Activated B cell treated with CpG ODN at 0.5 μM for 24 hours (primary cell): ENCODE measurements at regions not wholly inside any gene's neighbourhood (a gene's known extent, or its start where the extent isn't known, plus 50 kb on each side); places are given as distances from the start of the nearest gene placed in this dataset.

Experiments
- ATAC-seq: fragments of 200-7000 bp; cut with Tn5 transposase; one replicate; pipeline ENCODE4 v1.10.0; 2021; ENCODE audit warnings: low read depth, mild to moderate bottlenecking, moderate library complexity
- CTCF ChIA-PET: fragments of 350-600 bp; sonication (Branson Sonifier 250); formaldehyde crosslinking; loops from one replicate; lab custom pipeline; 2021; ENCODE audit warnings: antibody characterized with exemption; lab: Charles Lee
- POLR2A ChIA-PET: fragments of 350-600 bp; sonication (Branson Sonifier 250); formaldehyde crosslinking; loops from one replicate; lab custom pipeline; 2021; ENCODE audit warnings: antibody characterized with exemption; lab: Charles Lee
- DNase-seq: peaks from one replicate; pipeline ENCODE4 v3.0.0; 2022
- H3K27ac Mint-ChIP-seq: one replicate; pipeline ENCODE4 v1.8.0; 2020; ENCODE audit warnings: mixed read lengths
- H3K27me3 Mint-ChIP-seq: one replicate; pipeline ENCODE4 v1.8.0; 2021; ENCODE audit warnings: mixed read lengths
- H3K36me3 Mint-ChIP-seq: one replicate; pipeline ENCODE4 v1.8.0; 2021; ENCODE audit warnings: low read depth, mixed read lengths
- H3K4me1 Mint-ChIP-seq: one replicate; pipeline ENCODE4 v1.8.0; 2021; ENCODE audit warnings: mixed read lengths
- H3K4me3 Mint-ChIP-seq: one replicate; pipeline ENCODE4 v1.8.0; 2020; ENCODE audit warnings: mild to moderate bottlenecking, mixed read lengths
- H3K9me3 Mint-ChIP-seq: one replicate; pipeline ENCODE4 v1.8.0; 2020; ENCODE audit warnings: mixed read lengths
- CTCF ChIP-seq: fragments of 200-600 bp; IDR thresholded peaks from one replicate; pipeline ENCODE4 v1.8.0; 2022; ENCODE audit warnings: antibody characterized with exemption, mild to moderate bottlenecking
- intact Hi-C: fragments of 100-400 bp; cut with micrococcal nuclease; formaldehyde crosslinking; loops from one replicate; pipeline ENCODE4 v1.15.1; 2024

GRCh38 chr3:132180337-132180791 is 136.8 kb upstream of the ACP3 start:
- Mint-ChIP-seq H3K4me1 (no peaks in the 10 kb centered on the region), H3K36me3 (no peaks in the 10 kb centered on the region), H3K27me3 (peaks cover 15% of the 10 kb centered on the region), H3K4me3 (no peak overlapping the region), H3K27ac (no peak overlapping the region), H3K9me3 (no peaks in the 10 kb centered on the region)
- intact Hi-C loops: loop anchor here (1.0 kb wide), 1 partner anchor 386 kb away; no protein-coding TSS in a partner anchor
- ATAC-seq: peak; percentile 25
- ChIA-PET CTCF (no interaction called here), POLR2A (no interaction called here)
- no peak for DNase-seq
- TF ChIP-seq CTCF: no peak

DNA sequence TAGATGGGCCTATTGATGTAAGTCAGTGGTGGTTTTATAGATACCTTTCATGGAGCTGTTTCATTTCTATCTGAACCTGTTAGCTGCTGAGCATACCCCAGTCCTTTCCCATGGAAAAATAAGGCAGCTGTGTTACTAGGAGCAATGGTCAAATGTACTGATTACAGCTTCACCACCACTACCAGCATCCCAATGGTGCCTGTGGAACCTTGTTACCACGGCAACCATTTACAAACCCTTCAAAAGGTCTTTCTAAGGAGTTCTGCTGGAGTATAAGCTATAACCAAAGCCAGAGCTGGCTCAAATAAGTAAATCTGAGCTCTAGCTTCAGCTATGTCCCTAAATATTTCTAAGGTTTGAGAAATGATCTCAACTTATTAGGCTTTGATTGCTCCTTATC is 133.4 kb upstream of the ACP3 start:
- DNase-seq: no peak
- H3K27ac Mint-ChIP-seq: no peak overlapping the region
- H3K9me3 Mint-ChIP-seq: no peaks in the 10 kb centered on the region
- no peak overlapping the region for H3K4me3 Mint-ChIP-seq
- CTCF ChIA-PET: no interaction called here
- no peaks in the 10 kb centered on the region for H3K36me3 Mint-ChIP-seq
- TF ChIP-seq CTCF: no peak
- POLR2A ChIA-PET: no interaction called here
- H3K27me3 Mint-ChIP-seq: peaks cover 7% of the 10 kb centered on the region
- H3K4me1 Mint-ChIP-seq: no peaks in the 10 kb centered on the region
- intact Hi-C loops: no loop called here
- ATAC-seq: no peak

DNA sequence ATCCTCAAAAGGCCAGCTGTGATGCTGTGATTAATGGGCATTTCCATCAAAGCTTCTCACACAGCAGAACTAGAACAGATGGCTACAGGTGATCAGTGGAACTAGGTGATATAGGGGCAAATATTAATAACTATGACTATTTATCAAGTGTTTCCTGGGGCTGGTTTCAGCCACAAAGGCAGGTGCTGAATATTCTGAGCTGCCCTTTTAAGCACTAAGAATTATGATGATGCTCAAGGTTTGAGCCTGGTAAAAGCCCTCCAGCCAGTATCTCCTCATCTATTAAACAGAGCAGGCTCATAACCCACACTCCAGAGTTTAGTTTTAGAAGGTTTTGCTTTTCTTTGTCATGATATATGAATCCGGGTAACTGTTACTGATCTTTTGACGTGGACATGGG is 129.5 kb upstream of the ACP3 start:
- no peak for TF ChIP-seq CTCF
- Mint-ChIP-seq H3K4me3 (no peak overlapping the region), H3K36me3 (no peaks in the 10 kb centered on the region), H3K27me3 (peaks cover 2% of the 10 kb centered on the region), H3K9me3 (no peaks in the 10 kb centered on the region), H3K27ac (no peak overlapping the region), H3K4me1 (no peaks in the 10 kb centered on the region)
- POLR2A ChIA-PET: no interaction called here
- DNase-seq (no peak), ATAC-seq (no peak)
- intact Hi-C loops: no loop called here
- CTCF ChIA-PET: no interaction called here

DNA sequence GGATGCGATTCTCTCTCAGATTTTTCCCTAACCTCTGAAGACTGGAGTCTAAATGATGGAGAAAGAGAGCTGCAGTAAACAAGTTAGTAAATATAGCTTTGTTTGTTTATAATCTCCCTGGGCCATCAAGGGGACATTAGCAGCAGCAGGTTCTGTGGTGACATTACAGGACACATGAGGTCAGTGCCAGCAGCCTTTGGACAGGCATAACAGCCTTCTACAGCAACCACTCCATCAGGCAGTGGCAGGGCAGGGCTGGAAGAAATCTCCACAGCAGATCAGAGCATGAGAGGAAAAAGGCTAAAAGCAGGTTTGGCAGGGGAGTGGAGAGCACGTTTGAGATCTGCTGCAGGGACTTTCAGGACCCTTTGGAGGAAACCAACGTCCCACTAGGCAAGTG is 127.6 kb upstream of the ACP3 start:
- Mint-ChIP-seq H3K9me3 (no peaks in the 10 kb centered on the region), H3K4me3 (no peak overlapping the region), H3K4me1 (no peaks in the 10 kb centered on the region), H3K36me3 (no peaks in the 10 kb centered on the region), H3K27ac (no peak overlapping the region), H3K27me3 (no peaks in the 10 kb centered on the region)
- intact Hi-C loops: no loop called here
- CTCF ChIA-PET: no interaction called here
- no peak for TF ChIP-seq CTCF
- POLR2A ChIA-PET: no interaction called here
- DNase-seq (no peak), ATAC-seq (no peak)

DNA sequence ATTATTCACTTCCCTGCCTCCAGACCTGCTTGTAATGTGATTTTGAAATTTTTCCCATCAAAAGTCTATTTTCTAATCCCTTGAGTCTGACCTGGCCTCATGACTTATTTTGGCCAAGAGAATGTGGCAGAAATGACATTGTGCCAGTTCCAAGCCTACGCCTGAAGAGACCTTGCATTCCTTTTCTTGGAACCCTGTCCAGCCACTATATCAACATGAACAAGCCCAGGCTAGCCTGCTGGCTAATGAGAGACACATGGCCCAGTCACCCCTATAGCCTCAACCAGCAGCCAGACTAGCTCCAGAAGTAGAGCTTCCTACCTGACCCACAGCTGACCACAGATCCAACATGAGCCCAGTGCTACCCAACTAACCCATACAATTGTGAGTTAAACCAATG is 121.1 kb upstream of the ACP3 start:
- Mint-ChIP-seq H3K36me3 (no peaks in the 10 kb centered on the region), H3K27me3 (peaks cover 6% of the 10 kb centered on the region), H3K9me3 (no peaks in the 10 kb centered on the region), H3K27ac (no peak overlapping the region), H3K4me1 (no peaks in the 10 kb centered on the region), H3K4me3 (no peak overlapping the region)
- ATAC-seq (no peak), DNase-seq (no peak)
- no peak for TF ChIP-seq CTCF
- POLR2A ChIA-PET: no interaction called here
- intact Hi-C loops: no loop called here
- CTCF ChIA-PET: no interaction called here
